SK-N-SH (cell line): ENCODE measurements at regions not wholly inside any gene's neighbourhood (a gene's known extent, or its start where the extent isn't known, plus 50 kb on each side); places are given as distances from the start of the nearest gene placed in this dataset.

Experiments used
- CTCF ChIA-PET: fragments of 300-600, 350-600 bp; formaldehyde crosslinking; extraction: SDS; loops from one replicate; lab custom pipeline; 2021; lab: Yijun Ruan, JAX
- POLR2A ChIA-PET: fragments of 350-600 bp; sonication (Branson Sonifier 250); formaldehyde crosslinking; extraction: SDS; loops from one replicate; lab custom pipeline; 2020; ENCODE audit warnings: antibody characterized with exemption, inconsistent platforms; lab: Yijun Ruan, JAX
- DNase-seq: peaks from one replicate; pipeline ENCODE4 v3.0.0; 2012
- H2AFZ ChIP-seq: fragments of 200-600 bp; sonication (generic); 2 replicates; pipeline ENCODE4 v1.8.1; 2016; ENCODE audit warnings: antibody characterized with exemption, mild to moderate bottlenecking, low read depth
- H3F3A ChIP-seq: fragments of 200-600 bp; sonication (generic); replicated peaks from 2 replicates; pipeline ENCODE3; 2016; ENCODE audit warnings: antibody characterized with exemption, mild to moderate bottlenecking; ENCODE audit not compliant: insufficient read depth
- H3K27ac ChIP-seq, 2 experiments: fragments of 200-500 bp in 1 of 2; fragments of 200-600 bp in 1 of 2; sonication (Bioruptor generic) in 1 of 2; sonication (generic), shearing (Covaris generic) in 1 of 2; 2 replicates each; pipeline versions ENCODE4 v1.5.1 to v1.6.1; 2014 to 2016; ENCODE audit warnings: low read depth in 2 of 2, inconsistent platforms in 1 of 2, low read length in 1 of 2, mild to moderate bottlenecking in 1 of 2, mixed read lengths in 1 of 2
- H3K27me3 ChIP-seq: fragments of 200-600 bp; sonication (generic), shearing (Covaris generic); 2 replicates; pipeline ENCODE4 v1.6.1; 2016; ENCODE audit warnings: mixed run types; ENCODE audit not compliant: insufficient read depth
- H3K36me3 ChIP-seq, 2 experiments: fragments of 200-500 bp in 1 of 2; fragments of 200-600 bp in 1 of 2; sonication (Bioruptor generic) in 1 of 2; sonication (generic) in 1 of 2; replicated peaks in 1 of 2; 2 replicates each; pipeline versions ENCODE3 to v1.5.1; 2014 to 2016; ENCODE audit warnings: low read length in 1 of 2, mild to moderate bottlenecking in 1 of 2; ENCODE audit not compliant: insufficient read depth in 2 of 2, control insufficient read depth in 1 of 2
- H3K4me1 ChIP-seq, 2 experiments: fragments of 200-500 bp in 1 of 2; fragments of 200-600 bp in 1 of 2; sonication (Bioruptor generic) in 1 of 2; sonication (generic), shearing (Covaris generic) in 1 of 2; 2 replicates each; pipeline versions ENCODE4 v1.5.1 to v1.6.1; 2014 to 2016; ENCODE audit warnings: low read depth in 1 of 2, low read length in 1 of 2, mixed run types in 1 of 2; ENCODE audit not compliant: insufficient read depth in 2 of 2, control insufficient read depth in 1 of 2
- H3K4me2 ChIP-seq: fragments of 200-600 bp; sonication (generic), shearing (Covaris generic); 2 replicates; pipeline ENCODE4 v1.6.1; 2017; ENCODE audit warnings: mixed run types
- H3K4me3 ChIP-seq, 2 experiments: fragments of 200-500 bp in 1 of 2; fragments of 200-600 bp in 1 of 2; sonication (Bioruptor generic) in 1 of 2; sonication (generic), shearing (Covaris generic) in 1 of 2; 2 replicates each; pipeline versions ENCODE4 v1.5.1 to v1.8.1; 2014 to 2016; ENCODE audit warnings: low read depth in 2 of 2, inconsistent platforms in 1 of 2, low read length in 1 of 2, mild to moderate bottlenecking in 1 of 2, mixed read lengths in 1 of 2, moderate library complexity in 1 of 2
- H3K79me2 ChIP-seq: fragments of 200-600 bp; sonication (generic); 2 replicates; pipeline ENCODE4 v1.8.1; 2017; ENCODE audit warnings: mild to moderate bottlenecking; ENCODE audit not compliant: insufficient read depth
- H3K9ac ChIP-seq: fragments of 200-600 bp; sonication (generic); 2 replicates; pipeline ENCODE4 v1.6.1; 2017; ENCODE audit warnings: mixed run types
- H3K9me2 ChIP-seq: fragments of 200-600 bp; sonication (generic); 2 replicates; pipeline ENCODE4 v1.6.1; 2017; ENCODE audit warnings: mixed run types
- H3K9me3 ChIP-seq: fragments of 200-600 bp; sonication (generic); 2 replicates; pipeline ENCODE4 v1.6.1; 2017; ENCODE audit warnings: mixed run types, mild to moderate bottlenecking, moderate library complexity
- H4K20me1 ChIP-seq: fragments of 200-600 bp; sonication (generic); 2 replicates; pipeline ENCODE4 v1.6.1; 2017; ENCODE audit warnings: mild to moderate bottlenecking, mixed run types; ENCODE audit not compliant: insufficient read depth
- CTCF ChIP-seq: fragments of 200-600 bp; sonication (generic); IDR thresholded peaks from 2 replicates; pipeline ENCODE4 v1.6.1; 2017; ENCODE audit warnings: antibody characterized with exemption, mild to moderate bottlenecking, moderate library complexity
- EP300 ChIP-seq, 2 experiments: IDR thresholded peaks; 2 replicates each; pipeline versions ENCODE4 v1.4.0 to v1.6.1; 2012; ENCODE audit warnings: borderline replicate concordance in 1 of 2, low read depth in 1 of 2, low read length in 1 of 2
- FOXM1 ChIP-seq: IDR thresholded peaks from 2 replicates; pipeline ENCODE4 v1.4.0; 2012; ENCODE audit warnings: low read depth, mild to moderate bottlenecking
- GATA2 ChIP-seq: sonication (generic); formaldehyde crosslinking; IDR thresholded peaks from 2 replicates; pipeline ENCODE4 v1.5.0; 2020; ENCODE audit warnings: mild to moderate bottlenecking, missing genetic modification reagents
- NFIC ChIP-seq: IDR thresholded peaks from 2 replicates; pipeline ENCODE4 v1.4.0; 2012; ENCODE audit warnings: borderline replicate concordance
- REST ChIP-seq: IDR thresholded peaks from 2 replicates; pipeline ENCODE4 v1.6.1; 2012; ENCODE audit warnings: mild to moderate bottlenecking, low read depth, low read length, moderate library complexity
- TAF1 ChIP-seq: IDR thresholded peaks from 2 replicates; pipeline ENCODE4 v1.6.1; 2012; ENCODE audit warnings: low read depth, mild to moderate bottlenecking, low read length, moderate library complexity, borderline replicate concordance
- USF1 ChIP-seq: IDR thresholded peaks from 2 replicates; pipeline ENCODE4 v1.4.0; 2012; ENCODE audit warnings: low read depth, borderline replicate concordance
- YY1 ChIP-seq: IDR thresholded peaks from 2 replicates; pipeline ENCODE4 v1.4.0; 2012; ENCODE audit warnings: low read depth, mild to moderate bottlenecking
- WGBS: methylation state at CpG from one replicate; pipeline ENCODE4 v1.1.6; 2017; ENCODE audit warnings: low lambda C conversion rate; 5-methylcytosine and 5-hydroxymethylcytosine counted together

DNA sequence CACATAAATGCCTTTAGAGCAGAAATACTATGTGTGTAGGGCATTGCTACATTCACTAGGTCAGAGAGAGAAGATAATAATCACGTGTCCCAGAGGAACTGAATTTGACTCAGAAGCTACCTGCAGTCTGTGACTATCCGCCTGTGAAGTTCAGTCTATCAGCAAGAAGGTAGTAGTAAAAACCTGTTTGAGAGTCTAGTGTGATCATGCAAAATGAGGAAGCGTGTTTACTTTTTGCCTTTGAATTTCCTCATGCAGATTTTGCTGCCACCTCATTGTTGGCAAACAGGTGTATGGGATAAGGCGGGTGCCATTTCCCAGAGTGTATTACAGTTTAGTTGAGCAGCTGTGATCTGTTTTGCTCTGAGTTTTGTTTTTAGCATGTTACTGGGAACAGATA is 403.9 kb upstream of the FANCL start (continued):
- TF ChIP-seq CTCF = no peak

- Histone ChIP-seq H3K9me2 (no peaks in the 10 kb centered on the region; the same call in 1 of the 2 replicates), H2AFZ (no peak overlapping the region), H3K9ac (no peak overlapping the region), H3K79me2 (no peaks in the 10 kb centered on the region), H3K4me3 (no peak overlapping the region), H3K4me1 (peaks cover 0 to 3% of the 10 kb centered on the region in 2 experiments; a peak in 2 of 4 replicates), H4K20me1 (no peaks in the 10 kb centered on the region), H3K9me3 (no peaks in the 10 kb centered on the region), H3K27ac (no peak overlapping the region), H3K4me2 (no peak overlapping the region), H3K27me3 (no peaks in the 10 kb centered on the region), H3K36me3 (no peaks in the 10 kb centered on the region)
- WGBS = 57% methylated on average over 5 of the region's 5 CpGs
- DNase-seq = no peak
- POLR2A ChIA-PET = no interaction called here
- CTCF ChIA-PET = no interaction called here
- no peak for TF ChIP-seq USF1
- TF ChIP-seq TAF1 = no peak
- no peak for TF ChIP-seq YY1
- TF ChIP-seq REST = no peak
- TF ChIP-seq NFIC = no peak
- 0 out of 4 replicates have a peak, but pooled peaks of 1 of the 2 experiments have one; percentile 5 for TF ChIP-seq EP300 (IDR thresholded peaks at IDR 0.05; ENCODE audit: borderline replicate concordance in 1 of 2, low read depth in 1 of 2, low read length in 1 of 2)
- TF ChIP-seq FOXM1 = no peak
- TF ChIP-seq GATA2 (CRISPR knock-in tag) = peak; percentile 21; the same call in 1 of the 2 replicates
- TF ChIP-seq, all 33 proteins: peak for 2
- H3F3A ChIP-seq = no peaks in the 10 kb centered on the region
Observed at GRCh38 chr2:58644451-58644850, 403.3 kb upstream of the FANCL start.
